Fibroblast of villous mesenchyme (primary cell): ENCODE measurements at regions not wholly inside any gene's neighbourhood (a gene's known extent, or its start where the extent isn't known, plus 50 kb on each side); places are given as distances from the start of the nearest gene placed in this dataset.

Source experiments
- DNase-seq: peaks from one replicate; pipeline ENCODE4 v3.0.0-alpha.2; 2010; ENCODE audit warnings: low read depth
- H3K4me3 ChIP-seq: 2 replicates; pipeline ENCODE4 v1.5.1; 2011; ENCODE audit warnings: low read depth, mild to moderate bottlenecking, low read length
- CTCF ChIP-seq: IDR thresholded peaks from 2 replicates; pipeline ENCODE4 v1.5.1; 2012; ENCODE audit warnings: low read depth, mild to moderate bottlenecking, low read length; ENCODE audit not compliant: insufficient read depth

- no peak for TF ChIP-seq CTCF
- no peak for DNase-seq
- H3K4me3 ChIP-seq, result no peak overlapping the region
These were observed 350.1 kb downstream of the C4orf33 start for GRCh38 chr4:129446074-129446473.

GRCh38 chr4:129453524-129454200 is 357.7 kb downstream of the C4orf33 start:
- H3K4me3 ChIP-seq, result no peak overlapping the region
- DNase-seq, result no peak
- no peak for TF ChIP-seq CTCF

- no peak for DNase-seq
- no peak for TF ChIP-seq CTCF
These were observed 359.5 kb downstream of the C4orf33 start for GRCh38 chr4:129455482-129455881.

GRCh38 chr4:129468624-129469023 is 372.7 kb downstream of the C4orf33 start:
- no peak for TF ChIP-seq CTCF
- H3K4me3 ChIP-seq, result no peak overlapping the region
- no peak for DNase-seq

More at GRCh38 chr4:129455482-129455881, 359.5 kb downstream of the C4orf33 start:
- no peak overlapping the region for H3K4me3 ChIP-seq

GRCh38 chr4:129474698-129475097 is 378.7 kb downstream of the C4orf33 start:
- no peak overlapping the region for H3K4me3 ChIP-seq
- TF ChIP-seq CTCF, result no peak
- no peak for DNase-seq

GRCh38 chr4:129481107-129481506 is 385.2 kb downstream of the C4orf33 start:
- TF ChIP-seq CTCF, result no peak
- H3K4me3 ChIP-seq, result no peak overlapping the region
- DNase-seq, result no peak

- DNase-seq, result no peak
- H3K4me3 ChIP-seq, result no peak overlapping the region
- TF ChIP-seq CTCF, result no peak
These were observed 392.5 kb downstream of the C4orf33 start for GRCh38 chr4:129488427-129488826.
